DOHH2 (cell line): ENCODE measurements at regions not wholly inside any gene's neighbourhood (a gene's known extent, or its start where the extent isn't known, plus 50 kb on each side); places are given as distances from the start of the nearest gene placed in this dataset.

Experiments used
- CTCF ChIP-seq: fragments of 200-600 bp; sonication (generic); IDR thresholded peaks from one replicate; pipeline ENCODE4 v1.5.1; 2014; ENCODE audit warnings: antibody characterized with exemption, mild to moderate bottlenecking, low read depth, low read length; ENCODE audit not compliant: poor library complexity, severe bottlenecking
- EZH2phosphoT487 ChIP-seq: fragments of 200-600 bp; sonication (generic); IDR thresholded peaks from 2 replicates; pipeline ENCODE4 v1.6.1; 2017; ENCODE audit warnings: borderline replicate concordance, mild to moderate bottlenecking, antibody characterized with exemption, low read length, moderate library complexity, mixed read lengths

- TF ChIP-seq CTCF (no peak), EZH2phosphoT487 (no peak)
These were observed 164.4 kb downstream of the SOCS6 start for GRCh38 chr18:70453058-70453775.
